C4-2B (cell line): ENCODE measurements at regions not wholly inside any gene's neighbourhood (a gene's known extent, or its start where the extent isn't known, plus 50 kb on each side); places are given as distances from the start of the nearest gene placed in this dataset.
"Not testable (repeated sequence)": the region's sequence is repeated elsewhere in the genome, so short reads cannot be mapped to it uniquely, and the experiment has no call there.

Source experiments
- H3K27ac ChIP-seq: fragments of 450-650 bp; 2 replicates; pipeline ENCODE4 v1.5.1; 2017
- CTCF ChIP-seq: fragments of 450-650 bp; conservative IDR thresholded peaks from 2 replicates; pipeline ENCODE4 v1.5.1; 2017; ENCODE audit warnings: mild to moderate bottlenecking
- ZFX ChIP-seq: fragments of 450-650 bp; IDR thresholded peaks from 2 replicates; pipeline ENCODE4 v1.6.1; 2017

GRCh38 chrX:74117962-74118902, 185.7 kb upstream of the ZCCHC13 start:
- H3K27ac ChIP-seq: no peak overlapping the region
- TF ChIP-seq ZFX: no peak
- no peak for TF ChIP-seq CTCF

GRCh38 chrX:74111245-74111644, 192.7 kb upstream of the ZCCHC13 start:
- TF ChIP-seq CTCF: no peak
- no peak for TF ChIP-seq ZFX
- no peak overlapping the region for H3K27ac ChIP-seq

- TF ChIP-seq ZFX (no peak), CTCF (no peak)
- no peak overlapping the region for H3K27ac ChIP-seq
Measured at GRCh38 chrX:74107666-74108065, 196.3 kb upstream of the ZCCHC13 start.

GRCh38 chrX:74104356-74105015, 199.5 kb upstream of the ZCCHC13 start:
- TF ChIP-seq ZFX (no peak), CTCF (no peak)
- H3K27ac ChIP-seq: no peak overlapping the region

GRCh38 chrX:74098407-74098806, 205.6 kb upstream of the ZCCHC13 start:
- not testable (repeated sequence) for H3K27ac ChIP-seq

GRCh38 chrX:74090049-74090448, 213.9 kb upstream of the ZCCHC13 start:
- TF ChIP-seq CTCF: no peak
- no peak for TF ChIP-seq ZFX
- H3K27ac ChIP-seq: no peak overlapping the region

GRCh38 chrX:74085642-74086236, 218.2 kb upstream of the ZCCHC13 start:
- no peak overlapping the region for H3K27ac ChIP-seq
- no peak for TF ChIP-seq CTCF
- no peak for TF ChIP-seq ZFX
